H9 (cell line): ENCODE measurements at regions not wholly inside any gene's neighbourhood (a gene's known extent, or its start where the extent isn't known, plus 50 kb on each side); places are given as distances from the start of the nearest gene placed in this dataset.

ENCODE experiments used
- DNase-seq: peaks from one replicate; pipeline ENCODE4 v3.0.0-alpha.2; 2017
- H2AFZ ChIP-seq: one replicate; pipeline ENCODE4 v1.6.1; 2013; ENCODE audit warnings: mild to moderate bottlenecking, low read length, control low read depth, moderate library complexity
- H2AK5ac ChIP-seq: 2 replicates; pipeline ENCODE4 v1.6.1; 2013; ENCODE audit warnings: low read length, control low read depth, mixed read lengths; ENCODE audit not compliant: insufficient read length
- H2BK120ac ChIP-seq: one replicate; pipeline ENCODE4 v1.6.1; 2013; ENCODE audit warnings: low read depth, mild to moderate bottlenecking, low read length, control low read depth, inconsistent platforms; ENCODE audit not compliant: poor library complexity, severe bottlenecking
- H2BK12ac ChIP-seq: 2 replicates; pipeline ENCODE4 v1.6.1; 2013; ENCODE audit warnings: low read length, control low read depth, mixed read lengths, low read depth; ENCODE audit not compliant: insufficient read length
- H2BK15ac ChIP-seq: 2 replicates; pipeline ENCODE4 v1.6.1; 2013; ENCODE audit warnings: low read depth, low read length, control low read depth
- H2BK20ac ChIP-seq: one replicate; pipeline ENCODE4 v1.6.1; 2013; ENCODE audit warnings: low read depth, mild to moderate bottlenecking, low read length, control low read depth, inconsistent platforms; ENCODE audit not compliant: poor library complexity, severe bottlenecking
- H2BK5ac ChIP-seq: 2 replicates; pipeline ENCODE4 v1.6.1; 2013; ENCODE audit warnings: low read length, control low read depth, mixed read lengths; ENCODE audit not compliant: insufficient read length
- H3K14ac ChIP-seq: 2 replicates; pipeline ENCODE4 v1.6.1; 2013; ENCODE audit warnings: low read length, control low read depth; ENCODE audit not compliant: insufficient read depth
- H3K18ac ChIP-seq: 2 replicates; pipeline ENCODE4 v1.6.1; 2013; ENCODE audit warnings: low read depth, mild to moderate bottlenecking, mixed read lengths, low read length, control low read depth; ENCODE audit not compliant: insufficient read length
- H3K23ac ChIP-seq: 2 replicates; pipeline ENCODE4 v1.6.1; 2013; ENCODE audit warnings: low read length, control low read depth, mixed read lengths, low read depth; ENCODE audit not compliant: insufficient read length
- H3K23me2 ChIP-seq: 2 replicates; pipeline ENCODE4 v1.6.1; 2013; ENCODE audit warnings: low read depth, mild to moderate bottlenecking, mixed read lengths, low read length, control low read depth; ENCODE audit not compliant: insufficient read length, poor library complexity, severe bottlenecking
- H3K27ac ChIP-seq: 2 replicates; pipeline ENCODE4 v1.5.1; 2013; ENCODE audit warnings: low read length, control low read depth, mixed read lengths, low read depth; ENCODE audit not compliant: insufficient read length
- H3K27me3 ChIP-seq: 2 replicates; pipeline ENCODE4 v1.6.1; 2013; ENCODE audit warnings: low read length, control low read depth, inconsistent platforms; ENCODE audit not compliant: insufficient read depth
- H3K4ac ChIP-seq: 2 replicates; pipeline ENCODE4 v1.6.1; 2013; ENCODE audit warnings: low read depth, mild to moderate bottlenecking, control low read depth, inconsistent platforms, low read length, moderate library complexity
- H3K4me1 ChIP-seq: 2 replicates; pipeline ENCODE4 v1.6.1; 2013; ENCODE audit warnings: low read length, control low read depth, inconsistent platforms; ENCODE audit not compliant: insufficient read depth
- H3K4me2 ChIP-seq: 2 replicates; pipeline ENCODE4 v1.6.1; 2013; ENCODE audit warnings: low read length, control low read depth, mixed read lengths; ENCODE audit not compliant: insufficient read length, insufficient read depth
- H3K56ac ChIP-seq: 2 replicates; pipeline ENCODE4 v1.6.1; 2013; ENCODE audit warnings: low read depth, mild to moderate bottlenecking, mixed read lengths, low read length, control low read depth; ENCODE audit not compliant: insufficient read length
- H3K79me1 ChIP-seq: 2 replicates; pipeline ENCODE4 v1.6.1; 2013; ENCODE audit warnings: low read depth, mild to moderate bottlenecking, moderate library complexity, low read length, control low read depth, inconsistent platforms; ENCODE audit not compliant: insufficient read depth, poor library complexity, severe bottlenecking
- H3K79me2 ChIP-seq: 2 replicates; pipeline ENCODE4 v1.6.1; 2013; ENCODE audit warnings: low read length, control low read depth, inconsistent platforms; ENCODE audit not compliant: insufficient read depth
- H3K9ac ChIP-seq: 2 replicates; pipeline ENCODE4 v1.6.1; 2013; ENCODE audit warnings: low read length, control low read depth, mixed read lengths; ENCODE audit not compliant: insufficient read length; ENCODE audit errors: extremely low read depth
- H3K9me3 ChIP-seq: one replicate; pipeline ENCODE4 v1.6.1; 2013; ENCODE audit warnings: low read depth, low read length, inconsistent platforms; ENCODE audit not compliant: control insufficient read depth
- H3T11ph ChIP-seq: one replicate; pipeline ENCODE4 v1.6.1; 2013; ENCODE audit warnings: mild to moderate bottlenecking, low read length, control low read depth, inconsistent platforms
- H4K20me1 ChIP-seq: one replicate; pipeline ENCODE4 v1.6.1; 2013; ENCODE audit not compliant: control insufficient read depth, insufficient read length, insufficient read depth
- H4K5ac ChIP-seq: 2 replicates; pipeline ENCODE4 v1.6.1; 2013; ENCODE audit warnings: low read depth, mild to moderate bottlenecking, mixed read lengths, low read length, control low read depth; ENCODE audit not compliant: insufficient read length
- H4K8ac ChIP-seq: replicated peaks from 2 replicates; pipeline ENCODE4 v1.6.1; 2013; ENCODE audit warnings: low read length, control low read depth, mixed read lengths, low read depth; ENCODE audit not compliant: insufficient read length
- H4K91ac ChIP-seq: 2 replicates; pipeline ENCODE4 v1.6.1; 2013; ENCODE audit warnings: low read depth, mild to moderate bottlenecking, moderate library complexity, mixed read lengths, low read length, control low read depth; ENCODE audit not compliant: insufficient read length
- H3K27ac Mint-ChIP-seq, 3 experiments: 2 replicates in 2 of 3; 3 replicates in 1 of 3; pipeline ENCODE4 v1.8.0; 2020 to 2021; ENCODE audit warnings: mixed read lengths in 3 of 3, mild to moderate bottlenecking in 1 of 3, moderate library complexity in 1 of 3
- H3K27me3 Mint-ChIP-seq: 2 replicates; pipeline ENCODE4 v1.8.0; 2021; ENCODE audit warnings: low read depth, mild to moderate bottlenecking, moderate library complexity, mixed read lengths
- H3K36me3 Mint-ChIP-seq, 3 experiments: 2 replicates in 2 of 3; 3 replicates in 1 of 3; pipeline ENCODE4 v1.8.0; 2020 to 2021; ENCODE audit warnings: low read depth in 3 of 3, mixed read lengths in 3 of 3; ENCODE audit not compliant: insufficient read depth in 1 of 3
- H3K4me1 Mint-ChIP-seq, 2 experiments: 2 replicates each; pipeline ENCODE4 v1.8.0; 2020; ENCODE audit warnings: mixed read lengths in 2 of 2
- H3K4me3 Mint-ChIP-seq, 2 experiments: 2 replicates in 1 of 2; 3 replicates in 1 of 2; pipeline ENCODE4 v1.8.0; 2020 to 2021; ENCODE audit warnings: mild to moderate bottlenecking in 2 of 2, mixed read lengths in 2 of 2, moderate library complexity in 1 of 2
- H3K9me3 Mint-ChIP-seq, 2 experiments: 2 replicates in 1 of 2; 3 replicates in 1 of 2; pipeline ENCODE4 v1.8.0; 2020; ENCODE audit warnings: mild to moderate bottlenecking in 2 of 2, mixed read lengths in 2 of 2, moderate library complexity in 1 of 2
- CTCF ChIP-seq: fragments of 200-600 bp; sonication (generic); conservative IDR thresholded peaks from 3 replicates; pipeline ENCODE4 v1.8.0; 2021; ENCODE audit warnings: antibody characterized with exemption, mild to moderate bottlenecking
- WGBS: extraction: QIAGEN DNeasy Blood & Tissue Kit; methylation state at CpG from one replicate; pipeline ENCODE4 v1.1.7; 2013; ENCODE audit warnings: missing lambda C conversion rate, low lambda C conversion rate, mixed read lengths; ENCODE audit not compliant: insufficient read length; ENCODE audit errors: extremely low coverage; 5-methylcytosine and 5-hydroxymethylcytosine counted together

DNA sequence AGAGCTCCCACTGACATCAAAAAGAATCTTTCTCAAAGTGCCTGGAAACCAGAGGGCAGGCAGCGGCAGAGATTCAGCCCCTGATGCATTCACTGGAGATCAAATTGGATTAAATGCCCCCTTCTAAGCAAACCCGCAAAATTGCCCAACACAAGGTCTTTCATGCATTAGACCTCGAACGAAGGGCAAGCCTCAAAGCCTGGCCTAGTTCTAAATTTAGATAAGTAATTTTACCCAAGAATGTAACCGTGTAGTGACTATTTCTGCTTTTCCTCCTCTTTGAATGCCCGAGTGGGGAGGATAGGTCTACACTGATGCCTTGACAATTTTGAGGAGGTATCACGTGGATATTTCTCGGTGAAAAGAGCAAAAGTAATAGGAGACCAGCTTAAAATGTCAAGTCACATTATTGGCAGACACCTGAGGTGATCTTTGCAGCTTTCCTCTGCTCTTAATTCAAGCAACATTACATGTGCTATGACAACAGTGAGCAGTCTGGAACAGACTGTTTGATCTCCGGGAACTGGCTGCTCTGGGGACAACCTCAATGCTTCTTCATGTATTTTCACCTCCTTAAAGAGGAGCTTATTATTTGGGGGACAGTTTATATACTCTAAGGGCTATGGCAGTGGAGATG is 1263.5 kb upstream of the AUTS2 start:
- Histone ChIP-seq H2BK20ac (no peak overlapping the region), H3K18ac (no peak overlapping the region), H2AK5ac (no peak overlapping the region), H2BK5ac (no peak overlapping the region), H4K8ac (no peak overlapping the region), H3K14ac (no peak overlapping the region), H3K79me1 (no peaks in the 10 kb centered on the region), H4K20me1 (no peaks in the 10 kb centered on the region), H3K9me3 (no peaks in the 10 kb centered on the region), H4K91ac (no peak overlapping the region), H2BK120ac (no peak overlapping the region), H3K23ac (no peak overlapping the region), H3K4me1 (no peaks in the 10 kb centered on the region), H2AFZ (no peak overlapping the region), H2BK15ac (no peak overlapping the region), H3K23me2 (no peaks in the 10 kb centered on the region), H3T11ph (no peak overlapping the region), H3K27ac (no peak overlapping the region), H3K27me3 (no peaks in the 10 kb centered on the region), H3K4ac (no peak overlapping the region), H3K56ac (no peak overlapping the region), H4K5ac (no peak overlapping the region), H3K4me2 (no peak overlapping the region), H3K9ac (no peak overlapping the region), H3K79me2 (no peaks in the 10 kb centered on the region), H2BK12ac (no peak overlapping the region)
- Mint-ChIP-seq H3K27ac (peak overlapping the region in 1 of 3 experiments; percentile 31; a peak in 1 of 7 replicates), H3K36me3 (peaks cover 8 to 30% (median 10%) of the 10 kb centered on the region in 3 experiments), H3K4me3 (no peak overlapping the region), H3K27me3 (peaks cover 3% of the 10 kb centered on the region; the same call in 1 of the 2 replicates), H3K9me3 (peaks cover 17 to 25% of the 10 kb centered on the region in 2 experiments), H3K4me1 (peaks cover 0 to 2% of the 10 kb centered on the region in 2 experiments; a peak in 1 of 4 replicates)
- WGBS: no CpG with 5 or more reads among the region's 9 CpGs
- DNase-seq: no peak
- no peak for TF ChIP-seq CTCF
